Endothelial cell of umbilical vein (primary cell): ENCODE measurements at regions not wholly inside any gene's neighbourhood (a gene's known extent, or its start where the extent isn't known, plus 50 kb on each side); places are given as distances from the start of the nearest gene placed in this dataset.

Source experiments
- BruUV-seq: library from RNA; stranded (reverse); fragments of 400-500 nt; replicated peaks from 2 replicates; lab custom pipeline; 2021; lab: Mats Ljungman, UMichigan
- CTCF ChIA-PET: fragments of 300-600, 350-600 bp; sonication (Branson Sonifier 250); formaldehyde crosslinking; loops from one replicate; lab custom pipeline; 2021; ENCODE audit warnings: antibody characterized with exemption, inconsistent platforms; lab: Charles Lee
- POLR2A ChIA-PET: fragments of 300-600, 350-600 bp; sonication (Branson Sonifier 250); formaldehyde crosslinking; loops from one replicate; lab custom pipeline; 2021; ENCODE audit warnings: antibody characterized with exemption, inconsistent platforms; lab: Charles Lee
- DNase-seq: peaks from one replicate; pipeline ENCODE4 v3.0.0-alpha.2; 2011; ENCODE audit warnings: low read depth, low spot score
- FAIRE-seq: peaks from 2 replicates; lab custom pipeline; 2011; peaks lifted over from hg19 to GRCh38; lab: Jason Lieb, UNC
- H2AFZ ChIP-seq: 2 replicates; pipeline ENCODE4 v1.6.0; 2012; ENCODE audit warnings: low read depth, low read length, control low read depth, inconsistent platforms
- H3K27ac ChIP-seq: 2 replicates; pipeline ENCODE4 v1.5.1; 2011; ENCODE audit warnings: low read depth, mild to moderate bottlenecking, control low read depth, low read length, moderate library complexity; ENCODE audit not compliant: insufficient read depth
- H3K27me3 ChIP-seq, 2 experiments: 2 replicates each; pipeline versions ENCODE4 v1.6.0 to v1.6.1; 2011; ENCODE audit warnings: low read length in 2 of 2, mixed read lengths in 1 of 2; ENCODE audit not compliant: control insufficient read depth in 2 of 2, insufficient read depth in 2 of 2
- H3K36me3 ChIP-seq, 2 experiments: 2 replicates in 1 of 2; 3 replicates in 1 of 2; pipeline ENCODE4 v1.5.1; 2011; ENCODE audit warnings: low read length in 2 of 2, mild to moderate bottlenecking in 1 of 2, moderate library complexity in 1 of 2; ENCODE audit not compliant: control insufficient read depth in 2 of 2, insufficient read depth in 2 of 2; ENCODE audit errors: extremely low read depth in 1 of 2
- H3K4me1 ChIP-seq: 3 replicates; pipeline ENCODE4 v1.5.1; 2011; ENCODE audit warnings: mild to moderate bottlenecking, low read length; ENCODE audit not compliant: control insufficient read depth, insufficient read depth; ENCODE audit errors: extremely low read depth
- H3K4me2 ChIP-seq: 2 replicates; pipeline ENCODE4 v1.6.1; 2011; ENCODE audit warnings: low read length, control low read depth, mixed read lengths; ENCODE audit not compliant: insufficient read depth
- H3K4me3 ChIP-seq, 3 experiments: fragments of 200-600 bp in 1 of 3; sonication (generic), shearing (Covaris generic) in 1 of 3; replicated peaks in 1 of 3; 2 replicates each; pipeline ENCODE4 v1.5.1; 2011 to 2016; ENCODE audit warnings: control low read depth in 3 of 3, low read length in 3 of 3, mild to moderate bottlenecking in 2 of 3, inconsistent platforms in 1 of 3, low read depth in 1 of 3, moderate library complexity in 1 of 3; ENCODE audit not compliant: insufficient read depth in 1 of 3
- H3K79me2 ChIP-seq: 2 replicates; pipeline ENCODE4 v1.6.0; 2012; ENCODE audit warnings: low read length, inconsistent platforms; ENCODE audit not compliant: control insufficient read depth, insufficient read depth
- H3K9ac ChIP-seq: replicated peaks from 2 replicates; pipeline ENCODE3; 2011; ENCODE audit warnings: low read length, control low read depth; ENCODE audit not compliant: insufficient read depth; ENCODE audit errors: extremely low read depth
- H3K9me1 ChIP-seq: replicated peaks from 3 replicates; pipeline ENCODE4 v1.6.0; 2011; ENCODE audit warnings: mild to moderate bottlenecking, low read length; ENCODE audit not compliant: control insufficient read depth, insufficient read depth; ENCODE audit errors: extremely low read depth
- H3K9me3 ChIP-seq: replicated peaks from 2 replicates; pipeline ENCODE4 v1.5.1; 2012; ENCODE audit warnings: low read length, inconsistent platforms; ENCODE audit not compliant: control insufficient read depth, insufficient read depth
- H4K20me1 ChIP-seq: replicated peaks from 2 replicates; pipeline ENCODE3; 2011; ENCODE audit warnings: mild to moderate bottlenecking, low read length; ENCODE audit not compliant: control insufficient read depth, insufficient read depth; ENCODE audit errors: extremely low read depth
- EZH2 ChIP-seq: IDR thresholded peaks from 2 replicates; pipeline ENCODE4 v1.6.1; 2012; ENCODE audit warnings: borderline replicate concordance, low read depth, mild to moderate bottlenecking, moderate library complexity, low read length, inconsistent platforms; ENCODE audit not compliant: severe bottlenecking
- GATA2 ChIP-seq: IDR thresholded peaks from 2 replicates; pipeline ENCODE4 v1.7.0; 2011; ENCODE audit warnings: low read depth, mild to moderate bottlenecking, moderate library complexity, mixed read lengths, low read length; ENCODE audit not compliant: insufficient read length, insufficient read depth
- JUN ChIP-seq: IDR thresholded peaks from 2 replicates; pipeline ENCODE4 v1.6.1; 2011; ENCODE audit warnings: borderline replicate concordance, low read depth; ENCODE audit not compliant: insufficient read length, insufficient read depth
- MYC ChIP-seq: IDR thresholded peaks from one replicate; pipeline ENCODE4 v1.6.1; 2011; ENCODE audit warnings: mild to moderate bottlenecking, low read depth, low read length
- POLR2A ChIP-seq: IDR thresholded peaks from 2 replicates; pipeline ENCODE4 v1.6.1; 2012; ENCODE audit warnings: low read depth, mild to moderate bottlenecking, control low read depth, low read length
- POLR2AphosphoS5 ChIP-seq: IDR thresholded peaks from 2 replicates; pipeline ENCODE4 v1.6.1; 2012; ENCODE audit warnings: low read depth, mild to moderate bottlenecking, control low read depth, low read length, moderate library complexity; ENCODE audit not compliant: insufficient read depth
- dilution Hi-C: fragments of 300-500 bp; cut with MboI; formaldehyde crosslinking; loops from one replicate; pipeline ENCODE4 v1.15.0; 2019; ENCODE audit warnings: low sequenced_read_pairs; ENCODE audit not compliant: extremely low pct_ligation_motif_present
- intact Hi-C: fragments of 100-400 bp; cut with micrococcal nuclease; formaldehyde crosslinking; loops from one replicate; pipeline ENCODE4 v1.10.0; 2022
- TF ChIP-seq, protein P1 (sequence below), 2 donors: IDR thresholded peaks; 1 replicate in 1 of 2; 2 replicates in 1 of 2; pipeline ENCODE4 v1.5.1; 2011; ENCODE audit warnings: low read length in 2 of 2, mild to moderate bottlenecking in 2 of 2, moderate library complexity in 2 of 2, control low read depth in 1 of 2, inconsistent platforms in 1 of 2, low read depth in 1 of 2; ENCODE audit not compliant: insufficient read depth in 1 of 2; ENCODE audit errors: extremely low read depth in 1 of 2
- TF ChIP-seq, protein P2 (sequence below): IDR thresholded peaks from 2 replicates; pipeline ENCODE4 v1.6.1; 2011; ENCODE audit not compliant: insufficient read depth, insufficient read length

DNA sequence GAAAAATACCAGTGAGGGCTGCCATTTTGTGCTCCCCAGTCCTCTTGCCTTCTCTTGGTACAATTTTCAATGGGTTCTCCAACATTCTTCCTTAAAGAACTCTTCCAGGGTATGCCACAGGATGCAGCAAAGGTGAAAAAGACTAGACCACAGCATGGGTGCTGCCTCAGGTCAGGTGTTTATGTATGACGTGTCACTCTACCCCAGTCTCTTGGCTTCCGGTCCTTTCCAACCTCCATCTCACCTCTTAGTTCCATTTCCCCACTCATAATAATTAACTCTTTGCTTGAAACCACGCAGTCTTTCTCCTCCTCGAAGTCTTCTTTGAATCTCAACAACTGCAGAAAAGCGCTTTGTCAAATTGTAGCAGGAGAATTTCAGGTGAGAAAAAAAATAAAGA, 104.7 kb upstream of the TBC1D5 start:
- H3K4me3 ChIP-seq = no peak overlapping the region
- H3K9ac ChIP-seq = no peak overlapping the region
- BruUV-seq = no TSS peak
- no peak overlapping the region for H3K4me2 ChIP-seq
- CTCF ChIA-PET = no interaction called here
- no peak for FAIRE-seq
- dilution Hi-C loops (loop anchor here (25.0 kb wide), 1 partner anchor 410 kb away; no protein-coding TSS in a partner anchor), intact Hi-C loops (no loop called here)
- DNase-seq = no peak
- H3K27ac ChIP-seq = no peak overlapping the region
- H2AFZ ChIP-seq = no peak overlapping the region
- no peaks in the 10 kb centered on the region for H4K20me1 ChIP-seq
- TF ChIP-seq GATA2 (no peak), JUN (no peak), EZH2 (no peak), POLR2A (no peak), MYC (no peak)
- TF ChIP-seq, protein P1, sequence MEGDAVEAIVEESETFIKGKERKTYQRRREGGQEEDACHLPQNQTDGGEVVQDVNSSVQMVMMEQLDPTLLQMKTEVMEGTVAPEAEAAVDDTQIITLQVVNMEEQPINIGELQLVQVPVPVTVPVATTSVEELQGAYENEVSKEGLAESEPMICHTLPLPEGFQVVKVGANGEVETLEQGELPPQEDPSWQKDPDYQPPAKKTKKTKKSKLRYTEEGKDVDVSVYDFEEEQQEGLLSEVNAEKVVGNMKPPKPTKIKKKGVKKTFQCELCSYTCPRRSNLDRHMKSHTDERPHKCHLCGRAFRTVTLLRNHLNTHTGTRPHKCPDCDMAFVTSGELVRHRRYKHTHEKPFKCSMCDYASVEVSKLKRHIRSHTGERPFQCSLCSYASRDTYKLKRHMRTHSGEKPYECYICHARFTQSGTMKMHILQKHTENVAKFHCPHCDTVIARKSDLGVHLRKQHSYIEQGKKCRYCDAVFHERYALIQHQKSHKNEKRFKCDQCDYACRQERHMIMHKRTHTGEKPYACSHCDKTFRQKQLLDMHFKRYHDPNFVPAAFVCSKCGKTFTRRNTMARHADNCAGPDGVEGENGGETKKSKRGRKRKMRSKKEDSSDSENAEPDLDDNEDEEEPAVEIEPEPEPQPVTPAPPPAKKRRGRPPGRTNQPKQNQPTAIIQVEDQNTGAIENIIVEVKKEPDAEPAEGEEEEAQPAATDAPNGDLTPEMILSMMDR (IDR thresholded peaks at IDR 0.05; ENCODE audit: extremely low read depth in 1 of 2, insufficient read depth in 1 of 2, low read depth in 1 of 2, low read length in 2 of 2) = no peak
- no peaks in the 10 kb centered on the region for H3K79me2 ChIP-seq
- H3K27me3 ChIP-seq = no peaks in the 10 kb centered on the region
- H3K36me3 ChIP-seq = no peaks in the 10 kb centered on the region
- no peaks in the 10 kb centered on the region for H3K9me1 ChIP-seq
- POLR2A ChIA-PET = no interaction called here
- no peaks in the 10 kb centered on the region for H3K4me1 ChIP-seq
- no peaks in the 10 kb centered on the region for H3K9me3 ChIP-seq

DNA sequence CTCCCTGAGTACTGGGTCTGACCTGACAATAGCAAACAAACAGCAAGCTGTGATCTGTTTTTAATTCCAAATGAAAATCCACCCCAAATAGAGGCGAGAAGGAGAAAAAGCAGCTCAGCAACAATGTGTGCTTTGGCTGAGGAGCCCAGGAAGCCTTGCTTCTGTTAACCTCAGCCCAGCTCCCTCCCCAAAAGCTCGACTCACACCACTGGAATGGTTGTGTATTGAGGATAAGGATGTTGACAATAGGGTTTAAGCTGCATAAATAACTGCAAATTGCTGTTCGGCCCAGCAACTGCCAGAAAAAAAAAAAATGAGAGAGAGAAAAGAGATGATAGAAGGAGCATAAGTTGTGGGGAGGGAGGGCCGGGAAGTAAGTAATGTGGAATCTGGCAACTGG, 104.0 kb upstream of the TBC1D5 start:
- no TSS peak for BruUV-seq
- FAIRE-seq = no peak
- H3K36me3 ChIP-seq = no peaks in the 10 kb centered on the region
- no peaks in the 10 kb centered on the region for H3K79me2 ChIP-seq
- no peak overlapping the region for H3K9ac ChIP-seq
- H3K27ac ChIP-seq = no peak overlapping the region
- H3K4me3 ChIP-seq = no peak overlapping the region
- no peaks in the 10 kb centered on the region for H3K4me1 ChIP-seq
- no peak overlapping the region for H2AFZ ChIP-seq
- ChIA-PET POLR2A (no interaction called here), CTCF (interaction anchor here (1.7 kb wide), 1 partner anchor 202 kb away, joined by 4 read pairs; no protein-coding TSS in a partner anchor)
- no peak for DNase-seq
- no peak overlapping the region for H3K4me2 ChIP-seq
- no peak for TF ChIP-seq POLR2AphosphoS5
- TF ChIP-seq, protein P2, sequence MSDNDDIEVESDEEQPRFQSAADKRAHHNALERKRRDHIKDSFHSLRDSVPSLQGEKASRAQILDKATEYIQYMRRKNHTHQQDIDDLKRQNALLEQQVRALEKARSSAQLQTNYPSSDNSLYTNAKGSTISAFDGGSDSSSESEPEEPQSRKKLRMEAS = no peak
- H3K9me1 ChIP-seq = no peaks in the 10 kb centered on the region
- H3K9me3 ChIP-seq = no peaks in the 10 kb centered on the region
- H3K27me3 ChIP-seq = no peaks in the 10 kb centered on the region
- dilution Hi-C loops = loop anchor here (25.0 kb wide), 1 partner anchor 409 kb away; no protein-coding TSS in a partner anchor
- intact Hi-C loops = no loop called here
- H4K20me1 ChIP-seq = no peaks in the 10 kb centered on the region
